SK-N-SH treated with all-trans-retinoic acid at 6 μM for 48 hours (cell line): ENCODE measurements at regions not wholly inside any gene's neighbourhood (a gene's known extent, or its start where the extent isn't known, plus 50 kb on each side); places are given as distances from the start of the nearest gene placed in this dataset.

ENCODE experiments used
- ATAC-seq: fragments of 200-7000 bp; cut with Tn5 transposase; 3 replicates; pipeline ENCODE4 v1.9.1; 2020; ENCODE audit warnings: mild to moderate bottlenecking, moderate library complexity
- ARNTL ChIP-seq: fragments of 450-650 bp; formaldehyde crosslinking; IDR thresholded peaks from 2 replicates; pipeline ENCODE4 v1.5.0; 2020; ENCODE audit warnings: low read depth, mild to moderate bottlenecking, moderate library complexity, borderline replicate concordance
- BACH2 ChIP-seq: fragments of 250-450 bp; sonication (Bioruptor Pico); IDR thresholded peaks from 2 replicates; pipeline ENCODE4 v1.9.0; 2021; ENCODE audit warnings: mild to moderate bottlenecking, borderline replicate concordance
- CREB5 ChIP-seq: fragments of 250-450 bp; sonication (Bioruptor Pico); IDR thresholded peaks from 2 replicates; pipeline ENCODE4 v1.5.1; 2020; ENCODE audit warnings: low read depth, mild to moderate bottlenecking, moderate library complexity
- CSDC2 ChIP-seq: fragments of 250-450 bp; sonication (Bioruptor Pico); IDR thresholded peaks from 2 replicates; pipeline ENCODE4 v1.5.0; 2020; ENCODE audit warnings: mild to moderate bottlenecking, moderate library complexity
- ESRRG ChIP-seq: fragments of 250-450 bp; sonication (Bioruptor Pico); IDR thresholded peaks from 2 replicates; pipeline ENCODE4 v1.6.1; 2021; ENCODE audit warnings: mild to moderate bottlenecking
- GLIS3 ChIP-seq: fragments of 250-450 bp; sonication (Bioruptor Pico); IDR thresholded peaks from 2 replicates; pipeline ENCODE4 v1.5.0; 2020; ENCODE audit warnings: mild to moderate bottlenecking, moderate library complexity
- ISL1 ChIP-seq: fragments of 250-450 bp; sonication (Bioruptor Pico); IDR thresholded peaks from 2 replicates; pipeline ENCODE4 v2.1.2; 2022; ENCODE audit warnings: mild to moderate bottlenecking, moderate library complexity
- OSR1 ChIP-seq: fragments of 250-450 bp; sonication (Bioruptor Pico); IDR thresholded peaks from 2 replicates; pipeline ENCODE4 v1.8.0; 2022; ENCODE audit warnings: moderate library complexity, mild to moderate bottlenecking, inconsistent platforms
- PATZ1 ChIP-seq: fragments of 250-450 bp; sonication (Bioruptor Pico); IDR thresholded peaks from 2 replicates; pipeline ENCODE4 v1.8.0; 2020; ENCODE audit warnings: mild to moderate bottlenecking, moderate library complexity, borderline replicate concordance
- POU6F1 ChIP-seq: fragments of 250-450 bp; sonication (Bioruptor Pico); IDR thresholded peaks from 2 replicates; pipeline ENCODE4 v1.8.0; 2021; ENCODE audit warnings: low read depth, mild to moderate bottlenecking, moderate library complexity, borderline replicate concordance
- PPARA ChIP-seq: fragments of 250-450 bp; sonication (Bioruptor Pico); IDR thresholded peaks from 2 replicates; pipeline ENCODE4 v1.5.0; 2020; ENCODE audit warnings: mild to moderate bottlenecking, borderline replicate concordance
- RARB ChIP-seq: fragments of 250-450 bp; sonication (Bioruptor Pico); IDR thresholded peaks from 2 replicates; pipeline ENCODE4 v1.8.0; 2021; ENCODE audit warnings: mild to moderate bottlenecking, moderate library complexity
- SNAI2 ChIP-seq: fragments of 250-450 bp; sonication (Bioruptor Pico); IDR thresholded peaks from 2 replicates; pipeline ENCODE4 v1.5.0; 2020; ENCODE audit warnings: mild to moderate bottlenecking, moderate library complexity
- TCF4 ChIP-seq: fragments of 250-450 bp; sonication (Bioruptor Pico); IDR thresholded peaks from 2 replicates; pipeline ENCODE4 v1.8.0; 2021; ENCODE audit warnings: mild to moderate bottlenecking, moderate library complexity, borderline replicate concordance
- TOX ChIP-seq: fragments of 250-450 bp; sonication (Bioruptor Pico); IDR thresholded peaks from 2 replicates; pipeline ENCODE4 v1.8.0; 2021; ENCODE audit warnings: mild to moderate bottlenecking, moderate library complexity, borderline replicate concordance
- ZC3H10 ChIP-seq: fragments of 250-450 bp; sonication (Bioruptor Pico); IDR thresholded peaks from 2 replicates; pipeline ENCODE4 v1.5.1; 2021; ENCODE audit warnings: mild to moderate bottlenecking, moderate library complexity
- ZFP3 ChIP-seq: fragments of 250-450 bp; sonication (Bioruptor Pico); IDR thresholded peaks from 2 replicates; pipeline ENCODE4 v1.5.0; 2020; ENCODE audit warnings: mild to moderate bottlenecking, moderate library complexity
- ZFP30 ChIP-seq: fragments of 450-650 bp; formaldehyde crosslinking; IDR thresholded peaks from 2 replicates; pipeline ENCODE4 v1.5.0; 2022; ENCODE audit warnings: mild to moderate bottlenecking, moderate library complexity
- ZNF565 ChIP-seq: fragments of 450-650 bp; formaldehyde crosslinking; conservative IDR thresholded peaks from 2 replicates; pipeline ENCODE4 v1.5.0; 2020; ENCODE audit warnings: low read depth, mild to moderate bottlenecking, moderate library complexity
- TF ChIP-seq, protein P1 (sequence below): fragments of 250-450 bp; sonication (Bioruptor Pico); IDR thresholded peaks from 2 replicates; pipeline ENCODE4 v1.5.1; 2021; ENCODE audit warnings: mild to moderate bottlenecking, moderate library complexity
- TF ChIP-seq, protein P2 (sequence below): fragments of 250-450 bp; sonication (Bioruptor Pico); IDR thresholded peaks from 2 replicates; pipeline ENCODE4 v1.5.0; 2020; ENCODE audit warnings: mild to moderate bottlenecking, moderate library complexity

GRCh38 chr9:16230731-16231130 lies 639.7 kb downstream of the BNC2 start:
- TF ChIP-seq CREB5 (CRISPR knock-in tag), result no peak
- TF ChIP-seq, protein P1, sequence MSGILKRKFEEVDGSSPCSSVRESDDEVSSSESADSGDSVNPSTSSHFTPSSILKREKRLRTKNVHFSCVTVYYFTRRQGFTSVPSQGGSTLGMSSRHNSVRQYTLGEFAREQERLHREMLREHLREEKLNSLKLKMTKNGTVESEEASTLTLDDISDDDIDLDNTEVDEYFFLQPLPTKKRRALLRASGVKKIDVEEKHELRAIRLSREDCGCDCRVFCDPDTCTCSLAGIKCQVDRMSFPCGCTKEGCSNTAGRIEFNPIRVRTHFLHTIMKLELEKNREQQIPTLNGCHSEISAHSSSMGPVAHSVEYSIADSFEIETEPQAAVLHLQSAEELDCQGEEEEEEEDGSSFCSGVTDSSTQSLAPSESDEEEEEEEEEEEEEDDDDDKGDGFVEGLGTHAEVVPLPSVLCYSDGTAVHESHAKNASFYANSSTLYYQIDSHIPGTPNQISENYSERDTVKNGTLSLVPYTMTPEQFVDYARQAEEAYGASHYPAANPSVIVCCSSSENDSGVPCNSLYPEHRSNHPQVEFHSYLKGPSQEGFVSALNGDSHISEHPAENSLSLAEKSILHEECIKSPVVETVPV (CRISPR knock-in tag), result no peak
- TF ChIP-seq ZNF565, result no peak
- no peak for TF ChIP-seq OSR1 (CRISPR knock-in tag)
- TF ChIP-seq CSDC2 (CRISPR knock-in tag), result no peak
- TF ChIP-seq, protein P2, sequence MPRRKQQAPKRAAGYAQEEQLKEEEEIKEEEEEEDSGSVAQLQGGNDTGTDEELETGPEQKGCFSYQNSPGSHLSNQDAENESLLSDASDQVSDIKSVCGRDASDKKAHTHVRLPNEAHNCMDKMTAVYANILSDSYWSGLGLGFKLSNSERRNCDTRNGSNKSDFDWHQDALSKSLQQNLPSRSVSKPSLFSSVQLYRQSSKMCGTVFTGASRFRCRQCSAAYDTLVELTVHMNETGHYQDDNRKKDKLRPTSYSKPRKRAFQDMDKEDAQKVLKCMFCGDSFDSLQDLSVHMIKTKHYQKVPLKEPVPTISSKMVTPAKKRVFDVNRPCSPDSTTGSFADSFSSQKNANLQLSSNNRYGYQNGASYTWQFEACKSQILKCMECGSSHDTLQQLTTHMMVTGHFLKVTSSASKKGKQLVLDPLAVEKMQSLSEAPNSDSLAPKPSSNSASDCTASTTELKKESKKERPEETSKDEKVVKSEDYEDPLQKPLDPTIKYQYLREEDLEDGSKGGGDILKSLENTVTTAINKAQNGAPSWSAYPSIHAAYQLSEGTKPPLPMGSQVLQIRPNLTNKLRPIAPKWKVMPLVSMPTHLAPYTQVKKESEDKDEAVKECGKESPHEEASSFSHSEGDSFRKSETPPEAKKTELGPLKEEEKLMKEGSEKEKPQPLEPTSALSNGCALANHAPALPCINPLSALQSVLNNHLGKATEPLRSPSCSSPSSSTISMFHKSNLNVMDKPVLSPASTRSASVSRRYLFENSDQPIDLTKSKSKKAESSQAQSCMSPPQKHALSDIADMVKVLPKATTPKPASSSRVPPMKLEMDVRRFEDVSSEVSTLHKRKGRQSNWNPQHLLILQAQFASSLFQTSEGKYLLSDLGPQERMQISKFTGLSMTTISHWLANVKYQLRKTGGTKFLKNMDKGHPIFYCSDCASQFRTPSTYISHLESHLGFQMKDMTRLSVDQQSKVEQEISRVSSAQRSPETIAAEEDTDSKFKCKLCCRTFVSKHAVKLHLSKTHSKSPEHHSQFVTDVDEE (CRISPR knock-in tag), result no peak
- TF ChIP-seq PPARA (CRISPR knock-in tag), result no peak
- TF ChIP-seq TOX (CRISPR knock-in tag), result no peak
- no peak for TF ChIP-seq PATZ1 (CRISPR knock-in tag)
- no peak for TF ChIP-seq ESRRG (CRISPR knock-in tag)
- no peak for TF ChIP-seq TCF4 (CRISPR knock-in tag)
- no peak for TF ChIP-seq BACH2 (CRISPR knock-in tag)
- no peak for TF ChIP-seq ISL1
- TF ChIP-seq GLIS3, result no peak
- no peak for TF ChIP-seq ZFP30 (CRISPR knock-in tag)
- TF ChIP-seq RARB (CRISPR knock-in tag), result no peak
- no peak for TF ChIP-seq ARNTL (CRISPR knock-in tag)
- ATAC-seq, result no peak

GRCh38 chr9:16236311-16236710 lies 634.2 kb downstream of the BNC2 start:
- TF ChIP-seq PPARA (CRISPR knock-in tag), result no peak
- TF ChIP-seq ESRRG (CRISPR knock-in tag), result no peak
- TF ChIP-seq SNAI2 (CRISPR knock-in tag), result no peak
- no peak for TF ChIP-seq ZNF565
- TF ChIP-seq ZFP3, result no peak
- TF ChIP-seq ARNTL (CRISPR knock-in tag), result no peak
- no peak for TF ChIP-seq TOX (CRISPR knock-in tag)
- no peak for TF ChIP-seq PATZ1 (CRISPR knock-in tag)
- TF ChIP-seq TCF4 (CRISPR knock-in tag), result no peak
- TF ChIP-seq RARB (CRISPR knock-in tag), result no peak
- TF ChIP-seq, protein P2 (CRISPR knock-in tag), result no peak
- TF ChIP-seq ISL1, result no peak
- TF ChIP-seq CSDC2 (CRISPR knock-in tag), result no peak
- no peak for TF ChIP-seq BACH2 (CRISPR knock-in tag)
- TF ChIP-seq ZC3H10 (CRISPR knock-in tag), result no peak
- TF ChIP-seq POU6F1, result no peak
- ATAC-seq, result no peak
